ENCODE measurements at regions not wholly inside any gene's neighbourhood (a gene's known extent, or its start where the extent isn't known, plus 50 kb on each side); places are given as distances from the start of the nearest gene placed in this dataset.

DNA sequence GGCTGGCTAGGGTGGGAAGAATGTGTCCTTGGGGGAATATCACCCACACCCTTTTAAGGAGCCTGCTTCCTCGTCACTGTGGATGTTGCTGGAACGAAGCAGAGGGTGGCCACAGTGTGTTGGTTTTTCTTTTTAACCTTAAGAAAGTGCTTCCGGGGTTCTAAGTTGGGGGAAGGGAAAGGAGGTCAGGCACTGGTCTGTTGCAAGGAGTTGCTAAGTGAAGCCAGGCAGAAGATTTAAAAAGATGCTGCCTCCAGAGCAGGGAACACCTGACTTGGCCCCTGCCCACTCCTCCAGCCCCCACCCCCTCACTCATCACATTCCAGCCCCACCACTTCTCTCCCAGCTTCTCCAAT lies 213.1 kb downstream of the EMX2 start:
- dilution Hi-C loops (cut with MboI; ENCODE audit: extremely low pct_ligation_motif_present, low sequenced_read_pairs) (no loop called here), intact Hi-C loops (cut with micrococcal nuclease) (no loop called here)
- no peaks in the 10 kb centered on the region for H3K27me3 ChIP-seq (ENCODE audit: control insufficient read depth in 2 of 2, insufficient read depth in 2 of 2, low read length in 2 of 2)
- no peak overlapping the region for H3K27ac ChIP-seq (ENCODE audit: insufficient read depth, low read depth, low read length)
- ChIA-PET POLR2A (no interaction called here), CTCF (no interaction called here)
- H3K9me1 ChIP-seq (replicated peaks; ENCODE audit: control insufficient read depth, extremely low read depth, insufficient read depth, low read length) = no peaks in the 10 kb centered on the region
- H3K79me2 ChIP-seq (ENCODE audit: control insufficient read depth, insufficient read depth, low read length) = no peaks in the 10 kb centered on the region
- H3K36me3 ChIP-seq (ENCODE audit: control insufficient read depth in 2 of 2, extremely low read depth in 1 of 2, insufficient read depth in 2 of 2, low read length in 2 of 2) = no peaks in the 10 kb centered on the region
- BruUV-seq (replicated peaks) = no TSS peak
- no peak overlapping the region for H3K9ac ChIP-seq (replicated peaks; ENCODE audit: extremely low read depth, insufficient read depth, low read length)
- no peaks in the 10 kb centered on the region for H4K20me1 ChIP-seq (replicated peaks; ENCODE audit: control insufficient read depth, extremely low read depth, insufficient read depth, low read length)
- DNase-seq (ENCODE audit: low read depth, low spot score) (no peak), FAIRE-seq (no peak)
- no peak overlapping the region for H2AFZ ChIP-seq (ENCODE audit: low read depth, low read length)
- no peak overlapping the region for H3K4me2 ChIP-seq (ENCODE audit: insufficient read depth, low read length)
- TF ChIP-seq, protein P1, sequence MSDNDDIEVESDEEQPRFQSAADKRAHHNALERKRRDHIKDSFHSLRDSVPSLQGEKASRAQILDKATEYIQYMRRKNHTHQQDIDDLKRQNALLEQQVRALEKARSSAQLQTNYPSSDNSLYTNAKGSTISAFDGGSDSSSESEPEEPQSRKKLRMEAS (IDR thresholded peaks at IDR 0.05; ENCODE audit: insufficient read depth, insufficient read length) = no peak
- TF ChIP-seq EZH2 (IDR thresholded peaks at IDR 0.05; ENCODE audit: borderline replicate concordance, low read depth, low read length, severe bottlenecking) = no peak
- TF ChIP-seq MYC (IDR thresholded peaks at IDR 0.05; ENCODE audit: low read depth, low read length) = no peak
- no peak for TF ChIP-seq GATA2 (IDR thresholded peaks at IDR 0.05; ENCODE audit: insufficient read depth, insufficient read length, low read depth, low read length)
- TF ChIP-seq FOS (IDR thresholded peaks at IDR 0.05; ENCODE audit: borderline replicate concordance, insufficient read depth, low read length) = no peak
- TF ChIP-seq JUN (IDR thresholded peaks at IDR 0.05; ENCODE audit: borderline replicate concordance, insufficient read depth, insufficient read length, low read depth) = no peak
- TF ChIP-seq, protein P2, sequence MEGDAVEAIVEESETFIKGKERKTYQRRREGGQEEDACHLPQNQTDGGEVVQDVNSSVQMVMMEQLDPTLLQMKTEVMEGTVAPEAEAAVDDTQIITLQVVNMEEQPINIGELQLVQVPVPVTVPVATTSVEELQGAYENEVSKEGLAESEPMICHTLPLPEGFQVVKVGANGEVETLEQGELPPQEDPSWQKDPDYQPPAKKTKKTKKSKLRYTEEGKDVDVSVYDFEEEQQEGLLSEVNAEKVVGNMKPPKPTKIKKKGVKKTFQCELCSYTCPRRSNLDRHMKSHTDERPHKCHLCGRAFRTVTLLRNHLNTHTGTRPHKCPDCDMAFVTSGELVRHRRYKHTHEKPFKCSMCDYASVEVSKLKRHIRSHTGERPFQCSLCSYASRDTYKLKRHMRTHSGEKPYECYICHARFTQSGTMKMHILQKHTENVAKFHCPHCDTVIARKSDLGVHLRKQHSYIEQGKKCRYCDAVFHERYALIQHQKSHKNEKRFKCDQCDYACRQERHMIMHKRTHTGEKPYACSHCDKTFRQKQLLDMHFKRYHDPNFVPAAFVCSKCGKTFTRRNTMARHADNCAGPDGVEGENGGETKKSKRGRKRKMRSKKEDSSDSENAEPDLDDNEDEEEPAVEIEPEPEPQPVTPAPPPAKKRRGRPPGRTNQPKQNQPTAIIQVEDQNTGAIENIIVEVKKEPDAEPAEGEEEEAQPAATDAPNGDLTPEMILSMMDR (IDR thresholded peaks at IDR 0.05; ENCODE audit: extremely low read depth in 1 of 2, insufficient read depth in 1 of 2, low read depth in 1 of 2, low read length in 2 of 2) = no peak
- no peak for TF ChIP-seq POLR2A (IDR thresholded peaks at IDR 0.05; ENCODE audit: low read depth, low read length)
- no peak for TF ChIP-seq POLR2AphosphoS5 (IDR thresholded peaks at IDR 0.05; ENCODE audit: insufficient read depth, low read depth, low read length)
- H3K4me1 ChIP-seq (ENCODE audit: control insufficient read depth, extremely low read depth, insufficient read depth, low read length) = no peaks in the 10 kb centered on the region
- no peaks in the 10 kb centered on the region for H3K9me3 ChIP-seq (replicated peaks; ENCODE audit: control insufficient read depth, insufficient read depth, low read length)
- H3K4me3 ChIP-seq (replicated peaks in 1 of 3; ENCODE audit: insufficient read depth in 1 of 3, low read depth in 1 of 3, low read length in 3 of 3) = no peak overlapping the region

Data from endothelial cell of umbilical vein (primary cell).